CD4-positive, alpha-beta T cell treated with Interleukin-4 for 4 hours (primary cell): ENCODE measurements at regions not wholly inside any gene's neighbourhood (a gene's known extent, or its start where the extent isn't known, plus 50 kb on each side); places are given as distances from the start of the nearest gene placed in this dataset.
"Not testable (repeated sequence)": the region's sequence is repeated elsewhere in the genome, so short reads cannot be mapped to it uniquely, and the experiment has no call there.

ENCODE experiments used
- DNase-seq: peaks from one replicate; pipeline ENCODE4 v3.0.0-alpha.2; 2020

GRCh38 chr18:1503847-1504246 lies 599.2 kb downstream of the ADCYAP1 start:
- no peak for DNase-seq

DNA sequence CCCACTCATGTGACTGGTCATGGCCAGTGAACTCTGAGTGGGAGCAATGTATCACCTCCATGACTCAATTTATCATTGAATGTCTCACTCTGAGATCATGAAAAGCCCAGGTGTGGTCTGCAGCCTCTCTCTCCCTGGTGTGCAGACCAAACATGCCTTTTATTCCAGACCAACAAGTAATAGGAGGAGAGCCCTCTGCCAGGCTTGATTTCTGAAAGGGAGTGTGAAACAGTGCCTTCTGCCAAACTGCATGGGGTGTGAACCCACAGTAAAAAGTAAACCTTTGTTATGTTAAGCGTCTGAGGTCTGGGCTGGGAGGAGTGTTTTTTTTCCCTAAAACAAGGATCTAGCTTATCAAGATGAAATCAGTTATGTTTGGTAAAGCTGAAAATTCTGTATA lies 601.2 kb downstream of the ADCYAP1 start:
- DNase-seq = no peak

DNA sequence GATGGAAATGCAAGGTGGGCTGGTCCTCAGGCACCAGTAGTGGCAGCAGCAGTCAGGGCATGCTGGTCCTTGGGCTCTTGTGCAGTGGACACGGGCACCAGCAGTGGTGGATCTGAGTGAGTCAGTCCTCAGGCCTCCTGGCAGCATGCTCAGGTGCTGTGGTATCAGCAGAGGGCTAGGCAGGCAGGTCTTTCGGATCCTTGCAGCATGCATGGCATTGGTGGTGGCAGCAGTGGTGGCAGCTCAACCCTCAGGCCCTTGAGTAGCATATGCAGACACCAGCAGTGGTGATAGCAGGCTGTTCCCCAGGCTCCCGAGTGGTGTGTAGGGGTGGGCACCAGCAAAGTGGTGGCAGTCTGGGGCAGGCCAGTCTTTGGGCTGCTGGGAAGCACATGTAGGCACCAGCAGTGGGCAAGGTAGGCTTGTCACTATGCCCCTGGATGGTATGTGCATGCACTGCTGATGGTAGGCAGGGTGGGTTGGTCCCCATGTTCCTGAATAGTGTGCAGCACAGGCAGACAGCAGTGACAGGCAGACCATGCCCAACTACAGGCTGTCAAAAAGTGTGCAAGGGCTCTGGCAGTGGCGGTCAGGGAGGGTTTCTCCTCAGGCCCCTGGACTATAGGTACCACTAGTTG lies 606.0 kb downstream of the ADCYAP1 start:
- no peak for DNase-seq

GRCh38 chr18:1511619-1512311 lies 607.1 kb downstream of the ADCYAP1 start:
- no peak for DNase-seq

DNA sequence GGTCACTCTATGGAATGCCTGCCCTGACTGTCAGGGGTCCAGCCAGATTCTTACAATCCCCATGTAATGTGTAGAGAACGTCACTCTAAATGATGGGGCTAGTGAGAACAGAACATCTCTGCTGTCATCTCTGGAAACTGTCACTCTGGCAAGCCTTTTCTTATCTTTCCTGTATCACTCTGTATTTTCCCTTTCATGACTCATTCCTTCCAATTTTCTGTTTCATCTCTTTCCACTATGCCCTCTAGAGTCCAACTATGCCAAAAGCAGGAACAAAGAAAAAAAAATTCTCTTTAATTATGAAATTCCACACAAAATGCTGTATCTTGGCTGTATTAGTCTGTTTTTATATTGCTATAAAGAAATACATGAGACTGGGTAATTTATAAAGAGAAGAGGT lies 608.8 kb downstream of the ADCYAP1 start:
- no peak for DNase-seq

GRCh38 chr18:1521588-1522248 lies 617.0 kb downstream of the ADCYAP1 start:
- not testable (repeated sequence) for DNase-seq

GRCh38 chr18:1522249-1522615 lies 617.6 kb downstream of the ADCYAP1 start:
- DNase-seq = no peak

DNA sequence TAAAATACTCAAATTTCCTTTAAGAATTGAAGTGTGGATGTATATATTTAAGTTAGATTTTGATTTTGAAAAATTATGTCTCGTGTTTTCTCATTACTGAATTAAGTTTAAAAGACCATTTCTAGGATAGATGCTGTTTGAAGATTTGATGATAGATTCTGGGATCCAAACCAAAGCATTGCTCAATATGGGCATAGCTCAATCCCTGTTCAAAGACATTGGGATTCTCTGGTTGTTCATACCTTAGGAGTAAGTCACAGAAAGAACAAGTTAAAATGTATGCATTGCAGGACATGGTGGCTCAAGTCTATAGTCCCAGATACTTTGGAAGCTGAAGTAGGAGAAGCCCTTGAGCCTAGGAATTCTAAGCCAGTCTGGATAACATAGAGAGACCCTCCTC lies 622.3 kb downstream of the ADCYAP1 start:
- no peak for DNase-seq

DNA sequence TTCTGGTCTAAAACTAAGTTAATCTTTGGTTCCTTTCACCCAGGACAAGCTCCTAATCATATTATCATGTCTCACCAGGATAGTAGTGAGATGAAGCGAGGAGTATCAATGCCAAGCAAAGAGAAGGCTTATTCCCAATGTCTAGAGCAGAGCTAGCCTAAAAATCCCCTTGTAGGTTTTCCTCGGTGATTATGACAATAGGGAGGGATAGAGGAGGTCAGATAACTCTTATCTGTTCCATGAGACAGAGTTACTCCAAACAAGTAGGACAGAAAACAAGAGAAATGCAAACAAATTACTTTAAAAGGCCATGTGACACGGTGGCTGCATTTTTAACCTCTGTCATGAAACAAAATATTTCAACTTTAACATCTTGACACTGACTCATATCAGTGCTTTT lies 623.1 kb downstream of the ADCYAP1 start:
- DNase-seq = no peak

- DNase-seq = no peak
Observed at GRCh38 chr18:1528447-1528846, 623.8 kb downstream of the ADCYAP1 start.

GRCh38 chr18:1528964-1529509 lies 624.4 kb downstream of the ADCYAP1 start:
- DNase-seq = no peak

DNA sequence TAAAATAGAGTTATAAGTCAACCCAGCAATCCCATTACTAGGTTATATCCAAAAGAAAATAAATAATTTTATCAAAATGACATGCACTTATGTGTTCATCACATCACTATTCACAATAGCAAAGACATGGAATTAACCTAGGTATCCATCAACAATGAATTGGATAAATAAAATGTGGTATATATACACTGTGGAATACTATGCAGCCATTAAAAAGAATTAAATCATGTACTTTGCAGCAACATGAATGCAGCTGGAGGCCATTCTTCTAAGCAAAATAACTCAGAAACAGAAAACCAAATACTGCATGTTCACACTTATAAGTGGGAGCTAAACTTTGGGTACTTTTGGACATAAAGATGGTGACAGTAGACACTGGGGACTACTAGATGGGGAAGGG lies 626.0 kb downstream of the ADCYAP1 start:
- DNase-seq = no peak

DNA sequence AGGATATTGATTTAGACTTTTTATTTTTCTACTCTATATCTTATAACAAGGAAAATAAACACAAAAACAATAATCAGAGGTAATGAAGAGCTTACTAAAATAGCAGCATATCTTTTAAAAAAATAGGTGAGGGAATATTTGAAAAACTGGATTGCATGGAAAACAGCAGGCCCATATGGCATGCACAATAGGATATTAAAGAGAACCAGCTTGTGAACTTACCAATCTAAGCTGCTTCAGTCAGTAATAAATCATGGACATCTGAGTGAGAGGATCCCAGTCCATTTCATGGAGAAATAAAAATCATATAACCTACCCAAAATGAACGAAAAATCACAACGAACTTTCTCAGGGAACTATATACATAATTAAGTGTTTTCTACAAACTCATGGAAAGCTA lies 634.6 kb downstream of the ADCYAP1 start:
- no peak for DNase-seq

DNA sequence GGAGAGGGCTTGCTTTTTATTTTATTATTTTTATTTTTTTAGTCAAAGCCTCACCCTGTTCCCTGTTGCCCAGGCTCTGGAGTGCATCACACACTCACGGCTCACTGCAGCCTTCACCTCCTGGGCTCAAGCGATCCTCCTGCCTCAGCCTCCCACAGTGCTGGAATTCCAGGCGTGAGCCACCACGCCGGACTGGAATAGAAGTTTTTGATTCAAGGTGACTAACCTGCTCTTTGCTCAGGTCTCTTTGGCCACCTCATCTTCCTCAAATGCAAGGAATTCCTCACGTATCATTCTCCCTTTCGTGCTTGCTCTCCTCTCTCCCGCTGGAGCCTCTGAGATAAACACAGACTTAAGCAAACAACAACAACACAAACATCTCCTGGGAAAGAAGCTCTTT lies 636.8 kb downstream of the ADCYAP1 start:
- DNase-seq = no peak

DNA sequence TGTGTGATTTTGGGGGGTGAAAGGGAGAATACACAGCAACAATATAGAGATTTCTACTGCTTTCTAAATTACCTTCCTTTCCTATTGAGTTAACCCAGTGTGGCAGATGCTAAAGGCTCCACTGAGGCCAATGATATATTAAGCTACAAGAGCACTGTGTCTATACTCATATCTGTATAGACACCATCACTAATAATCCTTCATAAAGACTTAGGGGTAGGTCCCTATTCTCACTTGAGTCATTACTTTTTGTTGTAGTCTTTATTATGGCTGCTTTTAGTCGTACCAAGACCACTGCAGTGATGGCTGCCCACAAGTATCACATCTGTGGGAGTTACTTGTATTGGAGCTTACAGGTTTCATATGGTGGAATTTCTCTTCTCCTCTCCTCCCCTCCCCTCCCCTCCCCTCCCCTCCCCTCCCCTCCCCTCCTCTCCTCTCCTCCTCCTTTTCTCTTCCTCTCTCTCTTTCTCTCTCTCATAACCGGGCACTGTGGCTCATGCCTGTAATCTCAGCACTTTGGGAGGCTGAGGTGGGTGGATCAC lies 637.6 kb downstream of the ADCYAP1 start:
- DNase-seq = no peak

DNA sequence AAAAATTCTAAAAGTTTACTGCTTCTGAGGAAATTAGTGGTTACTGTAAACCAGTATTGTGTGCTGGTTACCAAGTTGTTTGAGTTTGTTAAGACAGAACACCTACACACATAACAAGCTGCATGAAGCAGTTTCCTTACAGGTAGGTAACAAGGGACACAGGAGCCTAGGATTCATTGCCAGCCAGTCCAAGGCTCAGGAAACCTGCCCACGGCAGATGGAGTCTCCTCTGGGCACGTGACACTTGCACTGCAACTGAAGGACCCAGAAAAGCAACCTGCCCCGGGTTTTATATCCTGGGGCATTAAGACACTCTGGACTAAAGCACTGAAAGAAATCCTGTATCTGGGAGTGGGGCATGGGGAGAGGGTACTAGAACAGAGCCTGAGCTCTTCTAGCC lies 639.3 kb downstream of the ADCYAP1 start:
- DNase-seq = no peak

GRCh38 chr18:1557711-1558110 lies 653.0 kb downstream of the ADCYAP1 start:
- DNase-seq = not testable (repeated sequence)

DNA sequence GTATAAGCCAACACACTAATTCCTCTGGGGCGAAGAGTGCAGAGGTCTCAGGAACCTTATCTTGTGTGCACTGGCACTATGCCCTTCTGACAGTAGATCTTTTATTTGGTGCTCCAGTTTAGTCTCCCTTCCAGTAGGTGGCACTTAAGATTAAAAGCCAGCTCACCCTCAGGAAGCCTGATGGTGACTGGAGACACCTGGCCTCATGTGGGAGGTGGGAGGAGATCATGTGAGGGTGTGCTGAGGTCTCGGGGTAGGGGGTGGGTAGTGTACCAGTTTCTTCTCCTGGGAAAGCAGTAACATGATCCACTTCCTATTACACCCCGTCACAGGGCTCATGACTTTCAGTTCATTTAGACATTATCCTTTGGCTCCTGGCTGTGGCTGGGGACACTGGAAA lies 654.9 kb downstream of the ADCYAP1 start:
- DNase-seq = no peak

DNA sequence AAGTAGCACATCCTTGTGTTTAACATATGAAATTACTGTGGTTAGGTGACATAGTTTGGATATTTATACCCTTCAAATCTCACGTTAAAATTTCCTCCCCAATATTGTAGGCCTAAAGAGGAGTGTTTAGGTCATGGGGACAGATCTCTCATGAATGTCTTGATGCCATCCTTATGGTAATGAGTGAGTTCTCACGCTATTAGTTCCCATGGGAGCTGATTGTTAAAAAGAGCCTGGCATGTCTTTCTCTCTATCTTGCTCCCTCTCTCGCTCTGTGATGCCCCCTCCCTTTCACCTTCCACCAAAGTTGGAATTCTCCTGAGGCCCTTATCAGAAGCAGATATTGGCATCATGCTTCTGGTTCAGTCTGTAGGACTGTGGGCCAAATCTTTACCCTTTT lies 660.1 kb downstream of the ADCYAP1 start:
- no peak for DNase-seq

DNA sequence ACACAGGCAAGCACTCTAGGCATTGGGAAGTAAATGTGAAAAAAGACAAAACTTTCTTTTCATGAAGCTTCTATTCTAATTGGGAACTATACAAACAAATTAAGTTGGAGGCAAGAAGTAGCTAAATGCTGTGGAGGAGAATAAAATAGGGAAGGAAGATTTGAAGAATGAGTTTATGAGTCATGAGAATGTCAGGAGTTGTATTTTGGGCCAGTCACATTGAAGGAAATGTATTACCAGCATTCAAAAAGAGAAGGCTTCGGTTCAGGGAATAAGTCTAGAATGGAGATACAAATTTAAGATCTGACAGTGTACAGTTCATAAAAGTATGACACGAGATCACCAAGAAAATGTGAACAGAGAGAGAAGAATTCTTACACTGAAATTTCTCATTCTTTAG lies 666.5 kb downstream of the ADCYAP1 start:
- DNase-seq = no peak

- no peak for DNase-seq
Observed at GRCh38 chr18:1573732-1574131, 669.1 kb downstream of the ADCYAP1 start.

- no peak for DNase-seq
Observed at GRCh38 chr18:1575084-1575483, 670.4 kb downstream of the ADCYAP1 start.

DNA sequence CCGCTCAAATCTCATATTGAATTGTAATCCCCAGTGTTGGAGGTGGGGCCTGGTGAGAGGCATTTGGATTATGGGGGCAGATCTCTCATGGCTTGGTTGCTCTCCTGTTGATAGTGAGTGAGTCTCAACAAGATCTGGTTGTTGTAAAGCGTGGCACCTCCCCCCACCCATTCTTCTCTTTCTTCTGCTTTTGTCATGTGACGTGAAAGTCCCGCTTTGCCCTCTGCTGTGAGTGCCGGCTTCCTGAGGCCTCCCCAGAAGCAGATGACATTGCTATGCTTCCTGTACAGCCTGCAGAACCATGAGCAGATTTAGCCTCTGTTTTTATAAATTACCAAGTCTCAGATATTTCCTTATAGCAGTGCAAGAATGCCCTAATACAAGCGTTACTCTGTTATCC lies 673.8 kb downstream of the ADCYAP1 start:
- no peak for DNase-seq

DNA sequence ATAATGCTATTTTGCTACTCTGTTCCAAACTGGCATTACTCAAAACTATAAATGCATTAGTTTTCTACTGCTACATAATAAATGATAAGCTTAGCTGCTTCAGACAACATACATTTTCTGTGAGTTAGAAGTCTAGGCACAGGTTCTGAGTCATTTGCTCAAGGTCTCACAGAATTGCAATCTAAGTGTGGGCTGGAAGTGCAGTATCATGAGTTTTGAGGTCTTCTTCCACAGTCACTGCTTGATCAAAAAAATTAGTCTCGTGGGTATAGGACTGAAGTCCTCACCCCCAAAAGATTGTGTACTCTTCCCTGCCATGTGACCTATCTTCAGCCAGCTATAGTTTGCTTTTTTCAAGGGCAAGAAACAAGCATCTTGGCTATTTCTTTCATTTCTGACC lies 676.9 kb downstream of the ADCYAP1 start:
- no peak for DNase-seq
